ENCODE measurements at regions not wholly inside any gene's neighbourhood (a gene's known extent, or its start where the extent isn't known, plus 50 kb on each side); places are given as distances from the start of the nearest gene placed in this dataset.
"Not testable (repeated sequence)": the region's sequence is repeated elsewhere in the genome, so short reads cannot be mapped to it uniquely, and the experiment has no call there.

- not testable (repeated sequence) for TF ChIP-seq CTCF, POLR2A (IDR thresholded peaks at IDR 0.05)
Measured at GRCh38 chrX:42285681-42286080, 362.3 kb upstream of the CASK start.

All from ovary (tissue), 3 donors.